ENCODE measurements at regions not wholly inside any gene's neighbourhood (a gene's known extent, or its start where the extent isn't known, plus 50 kb on each side); places are given as distances from the start of the nearest gene placed in this dataset.
A peak's percentile ranks its signal among the peaks of the same experiment; 100 is the strongest.

- Mint-ChIP-seq H3K9me3 (no peaks in the 10 kb centered on the region), H3K27me3 (peaks cover 19% of the 10 kb centered on the region), H3K4me1 (peaks cover 8% of the 10 kb centered on the region), H3K27ac (no peak overlapping the region), H3K36me3 (peaks cover 2% of the 10 kb centered on the region), H3K4me3 (no peak overlapping the region)
- no peak for DNase-seq
- CTCF ChIA-PET: no interaction called here
Observed at GRCh38 chr6:137692308-137692707, 174.8 kb upstream of the TNFAIP3 start.

GRCh38 chr6:137692806-137693205, 174.3 kb upstream of the TNFAIP3 start:
- Mint-ChIP-seq H3K27me3 (peaks cover 19% of the 10 kb centered on the region), H3K4me3 (no peak overlapping the region), H3K36me3 (peaks cover 2% of the 10 kb centered on the region), H3K27ac (no peak overlapping the region), H3K9me3 (no peaks in the 10 kb centered on the region), H3K4me1 (peaks cover 12% of the 10 kb centered on the region)
- no peak for DNase-seq
- CTCF ChIA-PET: no interaction called here

GRCh38 chr6:137693711-137694110, 173.3 kb upstream of the TNFAIP3 start:
- CTCF ChIA-PET: interaction anchor here (0.6 to 1.6 kb wide), 2 partner anchors 11 to 32 kb away, joined by 4 to 5 read pairs; no protein-coding TSS in a partner anchor
- no peak for DNase-seq
- Mint-ChIP-seq H3K4me1 (peaks cover 19% of the 10 kb centered on the region), H3K36me3 (peaks cover 2% of the 10 kb centered on the region), H3K4me3 (no peak overlapping the region), H3K9me3 (no peaks in the 10 kb centered on the region), H3K27me3 (peaks cover 19% of the 10 kb centered on the region), H3K27ac (no peak overlapping the region)

- peaks cover 39% of the 10 kb centered on the region for H3K4me1 Mint-ChIP-seq
Observed at GRCh38 chr6:137696765-137697164, 170.3 kb upstream of the TNFAIP3 start.

GRCh38 chr6:137697267-137697938, 169.7 kb upstream of the TNFAIP3 start:
- DNase-seq: no peak
- Mint-ChIP-seq H3K27ac (no peak overlapping the region), H3K4me1 (peaks cover 39% of the 10 kb centered on the region), H3K27me3 (peaks cover 15% of the 10 kb centered on the region), H3K9me3 (no peaks in the 10 kb centered on the region), H3K36me3 (no peaks in the 10 kb centered on the region), H3K4me3 (no peak overlapping the region)
- CTCF ChIA-PET: interaction anchor here (0.8 to 3.9 kb wide), 12 partner anchors 9 to 418 kb away, joined by 3 to 41 read pairs (median 4); no protein-coding TSS in a partner anchor

More at GRCh38 chr6:137696765-137697164, 170.3 kb upstream of the TNFAIP3 start:
- CTCF ChIA-PET: interaction anchor here (0.8 to 3.9 kb wide), 11 partner anchors 10 to 418 kb away, joined by 3 to 41 read pairs (median 5); no protein-coding TSS in a partner anchor
- Mint-ChIP-seq H3K4me3 (no peak overlapping the region), H3K27ac (no peak overlapping the region), H3K27me3 (peaks cover 15% of the 10 kb centered on the region), H3K9me3 (no peaks in the 10 kb centered on the region), H3K36me3 (no peaks in the 10 kb centered on the region)
- no peak for DNase-seq

GRCh38 chr6:137698636-137699030, 168.4 kb upstream of the TNFAIP3 start:
- Mint-ChIP-seq H3K4me1 (peaks cover 39% of the 10 kb centered on the region), H3K4me3 (no peak overlapping the region), H3K36me3 (no peaks in the 10 kb centered on the region), H3K9me3 (no peaks in the 10 kb centered on the region), H3K27ac (peak overlapping the region; percentile 86), H3K27me3 (peaks cover 15% of the 10 kb centered on the region)
- CTCF ChIA-PET: interaction anchor here (1.1 to 3.9 kb wide), 14 partner anchors 10 to 307 kb away, joined by 3 to 41 read pairs (median 8); partner anchors contain the start of gene TNFAIP3
- peak; percentile 34 for DNase-seq

- peak; percentile 51 for DNase-seq
- CTCF ChIA-PET: interaction anchor here (0.6 to 3.9 kb wide), 15 partner anchors 9 to 307 kb away, joined by 3 to 41 read pairs (median 6); partner anchors contain the start of gene TNFAIP3
- no peak overlapping the region for H3K4me3 Mint-ChIP-seq
- H3K27me3 Mint-ChIP-seq: peaks cover 15% of the 10 kb centered on the region
- no peaks in the 10 kb centered on the region for H3K9me3 Mint-ChIP-seq
- peaks cover 39% of the 10 kb centered on the region for H3K4me1 Mint-ChIP-seq
- no peaks in the 10 kb centered on the region for H3K36me3 Mint-ChIP-seq
- H3K27ac Mint-ChIP-seq: peak overlapping the region; percentile 86
Observed at GRCh38 chr6:137699031-137699683, 167.9 kb upstream of the TNFAIP3 start.

- Mint-ChIP-seq H3K27ac (no peak overlapping the region), H3K27me3 (peaks cover 13% of the 10 kb centered on the region), H3K9me3 (no peaks in the 10 kb centered on the region), H3K36me3 (no peaks in the 10 kb centered on the region), H3K4me3 (no peak overlapping the region), H3K4me1 (peaks cover 39% of the 10 kb centered on the region)
- DNase-seq: no peak
- CTCF ChIA-PET: interaction anchor here (0.6 to 2.2 kb wide), 8 partner anchors 99 to 306 kb away, joined by 3 to 10 read pairs (median 4); partner anchors contain the start of gene TNFAIP3
Observed at GRCh38 chr6:137700161-137700560, 166.9 kb upstream of the TNFAIP3 start.

- CTCF ChIA-PET: interaction anchor here (0.8 to 1.2 kb wide), 3 partner anchors 99 to 243 kb away, joined by 3 read pairs; no protein-coding TSS in a partner anchor
- Mint-ChIP-seq H3K9me3 (no peaks in the 10 kb centered on the region), H3K27me3 (peaks cover 9% of the 10 kb centered on the region), H3K36me3 (no peaks in the 10 kb centered on the region), H3K4me1 (peaks cover 42% of the 10 kb centered on the region), H3K4me3 (no peak overlapping the region), H3K27ac (no peak overlapping the region)
- no peak for DNase-seq
Observed at GRCh38 chr6:137700751-137701477, 166.1 kb upstream of the TNFAIP3 start.

- H3K4me1 Mint-ChIP-seq: peaks cover 52% of the 10 kb centered on the region
- H3K9me3 Mint-ChIP-seq: no peaks in the 10 kb centered on the region
- no peak overlapping the region for H3K27ac Mint-ChIP-seq
- no peak overlapping the region for H3K4me3 Mint-ChIP-seq
- no peaks in the 10 kb centered on the region for H3K36me3 Mint-ChIP-seq
- CTCF ChIA-PET: no interaction called here
- DNase-seq: no peak
- H3K27me3 Mint-ChIP-seq: peaks cover 4% of the 10 kb centered on the region
Observed at GRCh38 chr6:137701942-137702341, 165.1 kb upstream of the TNFAIP3 start.

GRCh38 chr6:137702791-137703424, 164.2 kb upstream of the TNFAIP3 start:
- H3K36me3 Mint-ChIP-seq: no peaks in the 10 kb centered on the region
- DNase-seq: no peak
- no peak overlapping the region for H3K4me3 Mint-ChIP-seq
- CTCF ChIA-PET: interaction anchor here (0.8 to 0.9 kb wide), 2 partner anchors 97 to 168 kb away, joined by 3 to 4 read pairs; no protein-coding TSS in a partner anchor
- H3K27me3 Mint-ChIP-seq: peaks cover 4% of the 10 kb centered on the region
- no peak overlapping the region for H3K27ac Mint-ChIP-seq
- peaks cover 55% of the 10 kb centered on the region for H3K4me1 Mint-ChIP-seq
- no peaks in the 10 kb centered on the region for H3K9me3 Mint-ChIP-seq

GRCh38 chr6:137704802-137705159, 162.3 kb upstream of the TNFAIP3 start:
- CTCF ChIA-PET: interaction anchor here (0.7 to 4.0 kb wide), 34 partner anchors 9 to 404 kb away, joined by 3 to 50 read pairs (median 4); partner anchors contain the start of genes PERP and TNFAIP3
- H3K4me1 Mint-ChIP-seq: peaks cover 54% of the 10 kb centered on the region
- no peak overlapping the region for H3K4me3 Mint-ChIP-seq
- H3K9me3 Mint-ChIP-seq: no peaks in the 10 kb centered on the region
- no peak overlapping the region for H3K27ac Mint-ChIP-seq
- peaks cover 4% of the 10 kb centered on the region for H3K27me3 Mint-ChIP-seq
- H3K36me3 Mint-ChIP-seq: peaks cover 1% of the 10 kb centered on the region
- no peak for DNase-seq

GRCh38 chr6:137705160-137706082, 161.6 kb upstream of the TNFAIP3 start:
- no peaks in the 10 kb centered on the region for H3K9me3 Mint-ChIP-seq
- H3K36me3 Mint-ChIP-seq: peaks cover 1% of the 10 kb centered on the region
- H3K27ac Mint-ChIP-seq: no peak overlapping the region
- H3K4me1 Mint-ChIP-seq: peaks cover 57% of the 10 kb centered on the region
- CTCF ChIA-PET: interaction anchor here (0.7 to 4.0 kb wide), 37 partner anchors 8 to 403 kb away, joined by 3 to 50 read pairs (median 5); partner anchors contain the start of genes PERP and TNFAIP3
- peaks cover 4% of the 10 kb centered on the region for H3K27me3 Mint-ChIP-seq
- DNase-seq: peak; percentile 79
- H3K4me3 Mint-ChIP-seq: no peak overlapping the region
